Neural progenitor cell (in vitro differentiated cells): ENCODE measurements at regions not wholly inside any gene's neighbourhood (a gene's known extent, or its start where the extent isn't known, plus 50 kb on each side); places are given as distances from the start of the nearest gene placed in this dataset.
"Not testable (repeated sequence)": the region's sequence is repeated elsewhere in the genome, so short reads cannot be mapped to it uniquely, and the experiment has no call there.

Experiments
- DNase-seq: peaks from one replicate; pipeline ENCODE4 v3.0.0-alpha.2; 2016; ENCODE audit warnings: low spot score
- H2AFZ ChIP-seq: fragments of 200-600 bp; sonication (generic); replicated peaks from 2 replicates; pipeline ENCODE4 v1.6.1; 2016; ENCODE audit warnings: antibody characterized with exemption
- H3F3A ChIP-seq: fragments of 200-600 bp; sonication (generic); 2 replicates; pipeline ENCODE4 v1.6.1; 2016; ENCODE audit warnings: antibody characterized with exemption, low read depth
- H3K27ac ChIP-seq: fragments of 200-600 bp; sonication (generic); 2 replicates; pipeline ENCODE4 v1.5.1; 2016; ENCODE audit warnings: mild to moderate bottlenecking
- H3K27me3 ChIP-seq: fragments of 200-600 bp; sonication (generic); 2 replicates; pipeline ENCODE4 v1.6.1; 2016; ENCODE audit warnings: mild to moderate bottlenecking, moderate library complexity
- H3K36me3 ChIP-seq: fragments of 200-600 bp; sonication (generic); 2 replicates; pipeline ENCODE4 v1.5.1; 2016
- H3K4me1 ChIP-seq: fragments of 200-600 bp; sonication (generic); 2 replicates; pipeline ENCODE4 v1.6.1; 2016; ENCODE audit warnings: mixed run types
- H3K4me2 ChIP-seq: fragments of 200-600 bp; sonication (generic); 2 replicates; pipeline ENCODE4 v1.6.1; 2016
- H3K4me3 ChIP-seq: fragments of 200-600 bp; sonication (generic); 2 replicates; pipeline ENCODE4 v1.5.1; 2016
- H3K79me2 ChIP-seq: fragments of 200-600 bp; sonication (generic); 2 replicates; pipeline ENCODE4 v1.6.1; 2016; ENCODE audit warnings: low read depth
- H3K9ac ChIP-seq: fragments of 200-600 bp; sonication (generic); 2 replicates; pipeline ENCODE4 v1.6.1; 2016
- H3K9me3 ChIP-seq: fragments of 200-600 bp; sonication (generic); 2 replicates; pipeline ENCODE4 v1.5.1; 2016; ENCODE audit warnings: low read depth
- H4K20me1 ChIP-seq: fragments of 200-600 bp; sonication (generic); 2 replicates; pipeline ENCODE4 v1.6.1; 2016; ENCODE audit warnings: low read depth
- H3K27ac Mint-ChIP-seq: 3 replicates; pipeline ENCODE4 v1.8.0; 2021; ENCODE audit warnings: mixed read lengths
- H3K27me3 Mint-ChIP-seq: 2 replicates; pipeline ENCODE4 v1.8.0; 2022; ENCODE audit warnings: low read depth, mild to moderate bottlenecking, inconsistent platforms, moderate library complexity, mixed read lengths; ENCODE audit not compliant: insufficient read depth
- H3K36me3 Mint-ChIP-seq: 3 replicates; pipeline ENCODE4 v1.8.0; 2021; ENCODE audit warnings: mixed read lengths
- H3K4me1 Mint-ChIP-seq: 3 replicates; pipeline ENCODE4 v1.8.0; 2021; ENCODE audit warnings: mixed read lengths
- H3K4me3 Mint-ChIP-seq: 3 replicates; pipeline ENCODE4 v1.8.0; 2021; ENCODE audit warnings: mild to moderate bottlenecking, moderate library complexity, mixed read lengths
- H3K9me3 Mint-ChIP-seq: 3 replicates; pipeline ENCODE4 v1.8.0; 2020; ENCODE audit warnings: mixed read lengths
- EZH2 ChIP-seq: fragments of 200-600 bp; sonication (generic); IDR thresholded peaks from 2 replicates; pipeline ENCODE4 v1.6.1; 2017; ENCODE audit warnings: antibody characterized with exemption, mild to moderate bottlenecking, moderate library complexity
- EZH2phosphoT487 ChIP-seq: fragments of 200-600 bp; sonication (generic); IDR thresholded peaks from 2 replicates; pipeline ENCODE4 v1.6.1; 2017; ENCODE audit warnings: antibody characterized with exemption
- TF ChIP-seq, protein P1 (sequence below): fragments of 200-600 bp; sonication (generic); IDR thresholded peaks from 2 replicates; pipeline ENCODE4 v1.5.1; 2017; ENCODE audit warnings: antibody characterized with exemption, mild to moderate bottlenecking

DNA sequence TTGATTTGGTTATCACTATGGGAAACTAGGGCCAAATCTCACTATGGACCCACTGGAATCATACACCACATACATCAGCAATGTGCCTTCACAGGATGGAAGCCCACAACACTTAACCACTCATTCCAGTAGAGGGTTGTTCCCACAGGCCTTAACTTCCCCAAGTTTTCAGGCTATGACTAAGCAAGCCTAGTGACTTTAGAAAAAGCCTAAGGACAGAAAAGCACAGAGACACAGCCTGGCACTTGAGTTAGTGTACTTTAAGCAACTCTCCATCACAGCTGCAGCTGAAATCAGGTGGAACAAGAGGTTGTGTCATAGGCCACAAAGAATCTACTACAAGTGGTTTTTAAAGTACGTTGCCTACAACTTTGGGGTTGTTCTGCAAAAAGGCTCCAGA is 128.7 kb downstream of the LRRN1 start:
- H3K9ac ChIP-seq, result no peak overlapping the region
- H3F3A ChIP-seq, result no peaks in the 10 kb centered on the region
- no peaks in the 10 kb centered on the region for H3K4me1 Mint-ChIP-seq
- H3K9me3 Mint-ChIP-seq, result peaks cover 2% of the 10 kb centered on the region
- H3K27ac ChIP-seq, result no peak overlapping the region
- DNase-seq, result no peak
- H3K4me1 ChIP-seq, result no peaks in the 10 kb centered on the region
- TF ChIP-seq EZH2, result no peak
- TF ChIP-seq, protein P1, sequence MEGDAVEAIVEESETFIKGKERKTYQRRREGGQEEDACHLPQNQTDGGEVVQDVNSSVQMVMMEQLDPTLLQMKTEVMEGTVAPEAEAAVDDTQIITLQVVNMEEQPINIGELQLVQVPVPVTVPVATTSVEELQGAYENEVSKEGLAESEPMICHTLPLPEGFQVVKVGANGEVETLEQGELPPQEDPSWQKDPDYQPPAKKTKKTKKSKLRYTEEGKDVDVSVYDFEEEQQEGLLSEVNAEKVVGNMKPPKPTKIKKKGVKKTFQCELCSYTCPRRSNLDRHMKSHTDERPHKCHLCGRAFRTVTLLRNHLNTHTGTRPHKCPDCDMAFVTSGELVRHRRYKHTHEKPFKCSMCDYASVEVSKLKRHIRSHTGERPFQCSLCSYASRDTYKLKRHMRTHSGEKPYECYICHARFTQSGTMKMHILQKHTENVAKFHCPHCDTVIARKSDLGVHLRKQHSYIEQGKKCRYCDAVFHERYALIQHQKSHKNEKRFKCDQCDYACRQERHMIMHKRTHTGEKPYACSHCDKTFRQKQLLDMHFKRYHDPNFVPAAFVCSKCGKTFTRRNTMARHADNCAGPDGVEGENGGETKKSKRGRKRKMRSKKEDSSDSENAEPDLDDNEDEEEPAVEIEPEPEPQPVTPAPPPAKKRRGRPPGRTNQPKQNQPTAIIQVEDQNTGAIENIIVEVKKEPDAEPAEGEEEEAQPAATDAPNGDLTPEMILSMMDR, result no peak
- no peak for TF ChIP-seq EZH2phosphoT487
- H3K4me3 Mint-ChIP-seq, result no peak overlapping the region
- no peaks in the 10 kb centered on the region for H4K20me1 ChIP-seq
- no peaks in the 10 kb centered on the region for H3K9me3 ChIP-seq
- no peak overlapping the region for H3K27ac Mint-ChIP-seq
- no peaks in the 10 kb centered on the region for H3K27me3 Mint-ChIP-seq
- no peak overlapping the region for H2AFZ ChIP-seq
- no peak overlapping the region for H3K4me2 ChIP-seq
- no peak overlapping the region for H3K4me3 ChIP-seq
- no peaks in the 10 kb centered on the region for H3K27me3 ChIP-seq
- H3K36me3 ChIP-seq, result no peaks in the 10 kb centered on the region
- no peaks in the 10 kb centered on the region for H3K79me2 ChIP-seq
- H3K36me3 Mint-ChIP-seq, result peaks cover 2% of the 10 kb centered on the region

DNA sequence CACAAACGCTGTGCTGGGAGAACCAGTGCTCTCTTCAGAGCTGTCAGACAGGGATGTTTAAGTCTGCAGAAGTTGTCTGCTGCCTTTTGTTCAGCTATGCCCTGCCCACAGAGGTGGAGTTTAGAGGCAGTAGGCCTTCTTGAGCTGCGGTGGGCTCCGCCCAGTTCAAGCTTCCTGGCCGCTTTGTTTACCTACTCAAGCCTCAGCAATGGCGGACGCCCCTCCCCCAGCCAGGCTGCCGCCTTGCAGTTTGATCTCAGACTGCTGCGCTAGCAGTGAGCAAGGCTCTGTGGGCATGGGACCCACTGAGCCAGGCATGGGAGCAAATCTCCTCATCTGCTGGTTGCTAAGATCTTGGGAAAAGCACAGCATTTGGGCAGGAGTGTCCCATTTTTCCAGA is 142.1 kb downstream of the LRRN1 start:
- not testable (repeated sequence) for H4K20me1 ChIP-seq, H3K4me1 Mint-ChIP-seq, H3K4me3 Mint-ChIP-seq, H3K4me2 ChIP-seq, H3K4me1 ChIP-seq, H3K4me3 ChIP-seq, H3K79me2 ChIP-seq, H3K36me3 Mint-ChIP-seq, H3K27me3 Mint-ChIP-seq, H3F3A ChIP-seq, H3K9me3 ChIP-seq, H3K27ac Mint-ChIP-seq, H3K9ac ChIP-seq, H2AFZ ChIP-seq, H3K27ac ChIP-seq, H3K36me3 ChIP-seq, H3K27me3 ChIP-seq
- peak; percentile 15 for DNase-seq
- H3K9me3 Mint-ChIP-seq, result peaks cover 16% of the 10 kb centered on the region

DNA sequence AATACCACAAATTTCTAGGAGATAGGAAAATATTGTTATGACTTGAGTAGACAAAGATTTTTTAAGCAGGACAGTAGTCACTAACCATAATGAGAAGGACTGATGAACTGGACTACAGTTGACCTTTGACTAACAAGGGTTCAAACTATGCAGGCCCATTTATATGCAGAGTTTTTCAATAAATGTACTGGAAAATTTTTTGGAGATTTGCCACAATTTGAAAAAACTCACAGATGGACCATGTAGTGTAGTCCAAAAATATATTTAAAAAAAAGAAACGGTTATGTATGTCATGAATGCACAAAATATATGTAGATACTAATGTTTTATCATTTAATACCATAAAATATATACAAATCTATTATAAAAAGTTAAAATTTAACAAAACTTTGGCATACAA is 151.8 kb downstream of the LRRN1 start:
- H3K36me3 Mint-ChIP-seq, result peaks cover 2% of the 10 kb centered on the region
- no peaks in the 10 kb centered on the region for H3K36me3 ChIP-seq
- H3K4me2 ChIP-seq, result no peak overlapping the region
- no peaks in the 10 kb centered on the region for H4K20me1 ChIP-seq
- no peak overlapping the region for H3K27ac ChIP-seq
- H3K4me1 Mint-ChIP-seq, result peaks cover 2% of the 10 kb centered on the region
- no peak overlapping the region for H3K4me3 Mint-ChIP-seq
- no peak overlapping the region for H2AFZ ChIP-seq
- H3K27me3 Mint-ChIP-seq, result no peaks in the 10 kb centered on the region
- H3K27me3 ChIP-seq, result no peaks in the 10 kb centered on the region
- peaks cover 5% of the 10 kb centered on the region for H3K4me1 ChIP-seq
- H3K27ac Mint-ChIP-seq, result no peak overlapping the region
- H3K9me3 ChIP-seq, result no peaks in the 10 kb centered on the region
- H3K4me3 ChIP-seq, result no peak overlapping the region
- no peak overlapping the region for H3K9ac ChIP-seq
- TF ChIP-seq, protein P1, result no peak
- TF ChIP-seq EZH2phosphoT487 (no peak), EZH2 (no peak)
- peaks cover 6% of the 10 kb centered on the region for H3K9me3 Mint-ChIP-seq
- DNase-seq, result no peak
- no peaks in the 10 kb centered on the region for H3F3A ChIP-seq
- no peaks in the 10 kb centered on the region for H3K79me2 ChIP-seq

DNA sequence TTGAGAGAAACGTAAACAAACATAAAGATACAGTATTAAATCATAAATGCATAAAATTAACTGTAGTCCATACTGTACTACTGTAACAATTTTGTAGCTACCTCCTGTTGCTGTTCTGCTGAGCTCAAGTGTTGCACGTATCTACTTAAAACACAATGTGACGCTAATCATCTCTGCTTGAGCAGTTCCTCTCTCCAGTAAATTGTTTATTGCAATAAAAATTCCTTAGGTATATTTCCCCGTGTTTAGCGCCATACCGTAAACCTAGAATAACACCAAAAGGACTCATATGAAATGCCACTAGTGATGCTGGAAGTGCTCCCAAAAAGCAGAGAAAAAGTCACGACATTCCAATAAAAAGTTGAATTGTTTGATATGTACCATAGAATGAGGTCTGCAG is 152.3 kb downstream of the LRRN1 start:
- Histone ChIP-seq H3K4me2 (no peak overlapping the region), H3K36me3 (no peaks in the 10 kb centered on the region), H3K4me1 (peaks cover 5% of the 10 kb centered on the region), H3K9me3 (no peaks in the 10 kb centered on the region), H4K20me1 (no peaks in the 10 kb centered on the region), H2AFZ (no peak overlapping the region), H3K4me3 (no peak overlapping the region), H3K79me2 (no peaks in the 10 kb centered on the region), H3F3A (no peaks in the 10 kb centered on the region), H3K9ac (no peak overlapping the region), H3K27me3 (no peaks in the 10 kb centered on the region), H3K27ac (no peak overlapping the region)
- peaks cover 2% of the 10 kb centered on the region for H3K36me3 Mint-ChIP-seq
- no peak overlapping the region for H3K27ac Mint-ChIP-seq
- no peaks in the 10 kb centered on the region for H3K27me3 Mint-ChIP-seq
- DNase-seq, result no peak
- no peak overlapping the region for H3K4me3 Mint-ChIP-seq
- peaks cover 2% of the 10 kb centered on the region for H3K4me1 Mint-ChIP-seq
- peaks cover 6% of the 10 kb centered on the region for H3K9me3 Mint-ChIP-seq
- TF ChIP-seq, protein P1, result no peak
- TF ChIP-seq EZH2phosphoT487, result no peak
- no peak for TF ChIP-seq EZH2

DNA sequence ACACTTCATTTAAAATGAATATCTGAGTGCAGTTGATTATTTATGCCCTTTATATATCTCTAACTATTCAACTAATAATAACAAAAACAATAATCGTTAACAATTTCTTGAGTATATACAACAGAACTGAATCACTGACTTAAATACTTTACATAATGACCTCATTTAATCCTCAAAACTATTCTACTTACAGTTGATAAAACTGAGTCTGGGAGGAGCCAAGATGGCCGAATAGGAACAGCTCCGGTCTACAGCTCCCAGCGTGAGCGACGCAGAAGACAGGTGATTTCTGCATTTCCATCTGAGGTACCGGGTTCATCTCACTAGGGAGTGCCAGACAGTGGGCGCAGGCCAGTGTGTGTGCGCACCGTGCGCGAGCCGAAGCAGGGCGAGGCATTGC is 163.6 kb downstream of the LRRN1 start:
- not testable (repeated sequence) for H3K9me3 Mint-ChIP-seq, H3F3A ChIP-seq, H3K27me3 ChIP-seq, H3K4me1 ChIP-seq, H3K27me3 Mint-ChIP-seq, H4K20me1 ChIP-seq, H3K4me3 Mint-ChIP-seq, H2AFZ ChIP-seq, H3K27ac Mint-ChIP-seq, DNase-seq, H3K36me3 ChIP-seq, H3K9me3 ChIP-seq, H3K9ac ChIP-seq, H3K4me1 Mint-ChIP-seq, H3K36me3 Mint-ChIP-seq, H3K79me2 ChIP-seq, H3K27ac ChIP-seq
- H3K4me3 ChIP-seq, result peak overlapping the region; percentile 39
- H3K4me2 ChIP-seq, result peak overlapping the region; percentile 61
